Activated CD4-positive, alpha-beta T cell treated with anti-CD3 and anti-CD28 coated beads for 1 hour (primary cell): ENCODE measurements at regions not wholly inside any gene's neighbourhood (a gene's known extent, or its start where the extent isn't known, plus 50 kb on each side); places are given as distances from the start of the nearest gene placed in this dataset.
"Not testable (repeated sequence)": the region's sequence is repeated elsewhere in the genome, so short reads cannot be mapped to it uniquely, and the experiment has no call there.

Source experiments
- DNase-seq: peaks from one replicate; pipeline ENCODE4 v3.0.0-alpha.2; 2020

DNA sequence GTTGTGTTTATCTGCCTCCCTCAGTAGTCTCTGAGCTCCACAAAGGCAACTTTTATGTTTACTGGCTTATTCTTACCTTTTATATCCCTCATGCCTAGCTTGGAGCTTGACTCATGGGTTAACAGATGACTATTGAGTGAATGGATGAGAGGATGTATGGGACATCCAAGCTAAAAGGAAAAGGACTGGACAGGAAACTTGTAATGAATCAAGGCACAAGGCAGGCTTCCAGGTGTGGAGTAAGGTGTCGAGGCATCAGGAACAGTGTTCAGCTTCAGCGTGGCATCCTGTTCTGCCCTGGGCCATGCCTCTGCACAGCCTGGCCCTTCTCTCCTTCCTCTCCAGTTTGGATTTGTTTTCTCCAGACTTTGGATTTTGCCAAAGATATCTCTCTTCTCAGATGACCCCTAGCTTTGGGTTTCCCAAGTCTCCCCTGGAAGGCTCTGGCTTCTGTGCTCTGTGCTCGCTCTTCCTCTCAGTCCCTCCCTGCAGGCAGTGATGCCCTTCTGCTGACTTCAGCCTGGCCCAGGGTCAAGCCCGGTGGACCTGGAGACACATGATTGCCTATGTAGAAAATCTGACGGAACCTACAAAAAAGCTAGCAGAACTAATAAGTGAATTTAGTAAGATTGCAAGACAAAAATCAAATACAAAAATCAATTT is 367.3 kb downstream of the CXCL12 start:
- no peak for DNase-seq

DNA sequence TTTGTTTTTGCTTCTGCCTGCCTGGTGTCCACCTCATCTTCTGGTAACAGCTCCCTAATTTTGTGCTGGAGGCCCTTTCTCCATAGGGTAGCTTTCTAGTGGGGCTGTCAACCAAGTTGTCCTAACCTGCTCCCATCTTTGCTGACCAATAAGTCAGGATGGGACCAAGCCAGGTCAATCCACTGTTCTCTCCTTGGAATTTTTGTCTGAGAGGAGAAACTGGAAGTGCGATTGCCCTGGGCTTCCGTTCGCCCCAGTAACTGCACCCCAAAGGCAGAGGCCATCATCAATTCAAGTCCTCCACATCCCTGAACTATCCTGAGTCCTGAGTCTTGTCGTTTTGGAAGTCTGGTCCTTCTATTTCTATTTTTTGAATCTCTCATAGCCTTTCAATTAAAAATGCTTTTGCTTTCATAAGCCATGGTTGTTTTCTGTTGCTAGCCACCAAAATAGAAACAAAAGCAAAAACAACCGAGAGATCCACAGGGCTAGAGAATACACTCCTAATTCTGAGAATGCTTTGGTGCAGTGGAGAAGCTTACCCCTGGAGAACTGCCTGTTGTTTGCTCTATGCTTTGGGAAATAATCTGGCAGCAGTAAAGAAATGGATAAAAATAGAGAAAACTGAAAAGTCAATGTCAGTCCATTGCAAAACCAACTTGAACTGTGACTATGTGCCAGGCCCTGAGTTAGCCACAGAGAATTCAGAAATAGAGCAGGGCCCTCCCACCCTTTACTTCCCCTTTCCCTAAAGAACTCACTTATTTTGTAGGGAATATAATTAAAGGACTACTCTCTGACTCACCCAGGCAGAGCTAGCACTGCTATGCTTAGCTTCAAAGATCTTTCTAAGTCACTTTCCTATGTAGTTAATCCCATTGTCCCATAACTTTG is 368.1 kb downstream of the CXCL12 start:
- DNase-seq, result no peak

DNA sequence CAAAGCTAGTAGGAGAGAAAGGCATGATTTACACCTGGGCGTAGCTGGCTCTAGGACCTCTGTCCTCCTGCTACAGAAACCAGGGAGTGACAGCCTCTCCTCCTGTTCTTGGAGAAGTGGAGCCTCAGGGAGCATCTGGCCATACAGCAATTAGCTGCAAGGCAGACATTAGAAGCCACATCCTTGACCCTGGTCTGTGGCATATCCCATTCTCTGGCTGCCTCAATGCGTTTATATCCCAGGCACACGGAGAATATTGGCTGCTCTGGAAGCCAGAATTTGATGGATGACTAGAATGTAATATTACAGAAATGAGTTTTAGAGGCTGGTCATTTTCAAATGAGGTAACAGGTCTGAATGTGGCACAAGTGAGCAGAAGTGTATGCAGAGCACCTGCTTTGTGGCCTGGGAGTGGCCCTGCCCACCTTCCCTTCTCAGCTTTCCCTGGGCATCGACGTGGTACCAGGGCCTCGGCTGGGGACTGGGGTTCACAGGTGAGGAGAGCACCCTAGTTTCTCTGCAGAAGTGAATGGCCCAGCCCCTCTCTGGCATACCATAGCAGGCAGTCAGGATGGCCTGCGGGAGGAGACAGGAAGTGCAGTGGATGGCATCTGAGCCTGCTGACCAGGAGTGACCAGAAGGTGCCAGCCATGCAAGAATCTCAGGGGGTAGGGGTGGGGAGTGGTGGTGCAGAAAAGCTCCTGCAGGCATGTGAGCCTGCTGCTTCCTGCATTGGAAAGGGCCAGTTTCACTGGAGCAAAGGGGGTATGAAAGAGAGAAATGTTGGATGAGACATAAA is 367.2 kb upstream of the ZNF32 start:
- no peak for DNase-seq

DNA sequence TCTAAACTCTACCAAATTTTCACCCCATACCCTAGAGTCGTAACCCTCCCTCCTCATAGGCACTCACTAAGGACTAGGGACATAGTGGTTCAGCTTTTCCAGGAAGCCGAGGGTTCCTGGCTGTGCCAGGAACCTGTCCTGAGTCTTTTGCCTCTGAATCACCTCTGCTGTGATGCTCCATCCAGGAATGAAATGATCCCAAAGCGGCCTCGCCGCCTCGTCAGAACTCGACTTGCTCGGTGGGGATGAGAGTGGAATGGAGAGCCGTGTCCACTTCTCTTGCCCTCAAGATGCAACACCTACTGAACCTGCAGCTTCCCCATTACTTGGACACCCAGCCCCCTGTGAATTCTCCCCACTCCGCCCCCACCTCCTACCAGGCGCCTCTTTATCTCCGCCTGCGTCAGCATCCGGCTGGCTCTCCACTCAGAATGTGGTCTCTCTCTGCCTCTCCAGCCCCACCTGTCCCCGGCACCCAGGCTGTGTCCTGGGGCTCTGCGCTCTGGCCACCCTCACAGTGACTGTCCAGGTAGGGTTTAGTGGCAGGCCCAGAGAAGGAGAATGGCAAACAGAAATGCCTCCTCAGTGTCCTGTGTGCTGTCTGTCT is 366.1 kb upstream of the ZNF32 start:
- DNase-seq, result no peak

DNA sequence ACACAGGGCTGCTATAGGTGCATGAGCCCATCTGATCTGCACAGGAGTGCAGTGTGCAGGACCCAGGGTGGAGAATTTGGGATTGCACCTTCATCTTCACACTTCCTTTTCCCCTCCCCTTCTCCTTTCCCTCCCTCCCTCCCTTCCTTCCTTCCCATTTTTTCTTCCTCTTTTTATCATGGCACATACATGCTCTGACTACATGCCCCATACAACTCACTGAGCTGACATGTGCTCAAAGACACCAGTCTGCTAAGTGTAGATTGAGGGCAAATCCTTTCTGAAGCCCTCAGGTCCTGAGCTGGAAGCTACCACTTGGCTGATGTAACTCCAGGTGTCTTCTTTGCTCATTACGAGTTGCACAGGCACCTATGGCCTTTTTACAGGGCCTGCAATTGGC is 365.3 kb upstream of the ZNF32 start:
- DNase-seq, result no peak

- DNase-seq, result no peak
Observed at GRCh38 chr10:44012921-44013320, 364.2 kb upstream of the ZNF32 start.

GRCh38 chr10:44011603-44011981 is 362.9 kb upstream of the ZNF32 start:
- DNase-seq, result no peak

DNA sequence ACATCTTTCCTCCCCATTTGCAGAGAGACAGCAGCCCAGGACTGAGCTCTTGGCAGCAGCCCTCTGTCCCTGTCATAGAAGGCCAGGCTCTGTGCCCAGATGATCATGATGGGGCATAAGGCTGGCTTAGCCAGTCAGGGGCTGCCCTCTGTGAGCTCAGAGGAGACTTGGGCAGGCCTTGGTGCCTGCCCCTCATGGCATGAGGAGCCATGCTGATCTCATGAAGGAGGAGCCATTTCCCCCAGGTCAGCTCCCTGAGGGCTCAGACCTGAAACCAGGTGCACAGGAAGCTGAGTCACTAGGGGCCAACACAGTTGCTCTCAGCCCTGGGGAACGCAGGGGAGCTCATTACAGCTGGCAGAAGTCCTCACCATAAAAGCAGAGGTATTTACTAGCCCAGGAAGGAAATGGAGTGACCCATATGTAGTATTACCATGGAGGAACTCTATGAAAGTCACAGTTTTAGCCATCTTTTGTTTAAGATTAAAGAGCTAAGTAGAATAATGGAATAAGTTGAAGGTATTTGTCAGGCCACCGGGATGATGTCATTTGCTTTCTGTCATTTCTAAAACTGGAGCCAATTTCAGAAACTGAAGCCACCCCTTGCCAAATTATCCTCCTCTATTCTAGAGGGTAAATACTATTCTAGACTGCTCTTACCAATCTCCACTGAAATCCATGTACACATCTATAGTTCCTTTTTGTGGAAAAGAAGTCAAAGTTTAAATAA is 362.4 kb upstream of the ZNF32 start:
- no peak for DNase-seq

GRCh38 chr10:44009891-44010632 is 361.4 kb upstream of the ZNF32 start:
- no peak for DNase-seq

DNA sequence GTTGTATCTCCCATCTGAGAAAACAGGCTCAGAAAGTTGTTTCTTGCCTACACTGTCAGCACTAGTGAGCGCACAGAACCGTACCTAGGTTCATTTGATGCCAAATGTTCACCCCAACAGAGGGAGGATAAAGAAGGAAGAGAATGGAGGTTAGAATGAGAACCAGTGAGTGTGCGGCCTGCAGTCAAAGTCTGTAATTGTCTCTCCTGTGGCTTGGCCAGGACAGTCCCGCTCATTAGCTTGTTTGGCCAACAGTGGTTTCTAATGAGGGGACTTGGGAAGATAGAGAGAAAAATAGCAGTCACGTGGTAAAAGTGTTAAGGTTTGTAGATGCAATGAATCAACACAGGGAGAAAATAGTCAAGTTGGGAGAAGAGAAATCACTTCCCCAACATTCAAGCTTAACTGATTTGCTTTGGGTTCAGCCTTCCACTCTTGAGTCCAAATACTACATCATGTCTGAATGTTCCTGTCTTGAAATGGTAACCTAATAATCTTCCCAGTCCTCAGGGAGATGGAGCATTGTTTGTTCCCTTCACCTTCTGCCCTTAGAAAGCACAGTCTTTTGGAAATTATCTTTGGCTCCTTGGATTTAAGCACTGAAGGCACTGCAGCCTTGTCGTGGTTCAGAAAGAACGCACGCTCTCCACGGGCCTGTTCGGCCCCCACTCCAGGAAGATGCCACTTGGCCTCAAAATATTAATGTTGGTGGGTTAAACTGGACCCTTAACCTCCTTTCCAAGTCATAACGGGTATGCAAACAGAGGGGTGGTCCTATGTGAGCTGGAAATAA is 360.4 kb upstream of the ZNF32 start:
- DNase-seq, result no peak

- no peak for DNase-seq
Observed at GRCh38 chr10:44008270-44008916, 359.7 kb upstream of the ZNF32 start.

DNA sequence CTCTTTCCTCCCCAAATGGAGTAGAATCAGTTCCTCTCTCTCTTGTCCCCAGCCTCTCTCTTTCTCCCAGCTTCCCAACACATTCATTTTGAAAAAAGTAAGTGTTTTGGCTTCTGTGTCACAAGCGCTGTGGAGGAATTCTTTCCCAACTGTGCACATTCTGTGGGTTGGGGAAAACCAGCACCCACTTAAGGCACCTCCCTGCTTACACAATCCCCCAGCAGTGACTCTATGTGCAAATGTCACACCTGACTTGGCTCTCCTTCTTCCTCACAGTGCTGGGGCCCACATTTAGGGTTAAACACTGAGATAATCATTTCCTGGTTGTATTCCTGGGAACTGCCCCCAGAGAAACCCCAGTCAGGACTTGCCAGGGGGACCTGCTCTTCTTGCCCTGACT is 358.1 kb upstream of the ZNF32 start:
- no peak for DNase-seq

- DNase-seq, result no peak
Observed at GRCh38 chr10:44005788-44006099, 357.1 kb upstream of the ZNF32 start.

- no peak for DNase-seq
Observed at GRCh38 chr10:44004913-44005787, 356.5 kb upstream of the ZNF32 start.

GRCh38 chr10:43998021-43998809 is 349.5 kb upstream of the ZNF32 start:
- no peak for DNase-seq

DNA sequence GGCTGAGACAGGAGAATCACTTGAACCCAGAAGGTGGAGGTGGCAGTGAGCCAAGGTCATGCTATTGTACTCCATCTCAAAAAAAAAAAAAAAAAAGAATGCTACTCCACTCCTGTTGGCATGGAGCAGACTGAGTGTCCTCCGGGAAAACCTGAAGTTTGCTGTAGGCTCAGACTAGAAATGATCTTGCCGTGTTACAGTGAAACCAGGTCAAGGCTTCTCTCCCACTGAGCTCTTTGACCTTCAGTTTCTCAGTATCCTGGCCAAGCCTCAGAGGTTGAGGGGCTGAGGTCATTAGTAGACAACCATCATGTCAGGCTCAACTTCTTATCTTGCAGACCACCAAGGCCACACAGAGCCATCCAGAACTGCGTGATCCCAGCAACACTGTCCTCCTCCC is 348.6 kb upstream of the ZNF32 start:
- DNase-seq, result no peak

DNA sequence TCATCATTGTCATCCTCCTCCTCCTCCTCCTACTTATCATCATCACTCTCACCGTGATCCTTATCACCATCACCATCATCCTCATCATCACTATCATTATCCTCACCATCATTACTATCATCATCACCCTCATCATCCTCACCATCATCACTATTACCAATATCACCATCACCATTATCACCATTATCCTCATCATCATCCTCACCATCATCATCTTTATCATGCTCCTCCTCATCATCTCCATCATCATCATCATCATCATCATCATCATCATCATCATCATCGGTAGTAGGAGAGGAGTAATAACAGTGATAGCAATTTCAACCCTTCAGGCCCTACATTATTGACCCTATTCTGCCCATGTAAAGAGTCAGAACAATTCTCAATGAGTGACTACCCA is 345.9 kb upstream of the ZNF32 start:
- no peak for DNase-seq

DNA sequence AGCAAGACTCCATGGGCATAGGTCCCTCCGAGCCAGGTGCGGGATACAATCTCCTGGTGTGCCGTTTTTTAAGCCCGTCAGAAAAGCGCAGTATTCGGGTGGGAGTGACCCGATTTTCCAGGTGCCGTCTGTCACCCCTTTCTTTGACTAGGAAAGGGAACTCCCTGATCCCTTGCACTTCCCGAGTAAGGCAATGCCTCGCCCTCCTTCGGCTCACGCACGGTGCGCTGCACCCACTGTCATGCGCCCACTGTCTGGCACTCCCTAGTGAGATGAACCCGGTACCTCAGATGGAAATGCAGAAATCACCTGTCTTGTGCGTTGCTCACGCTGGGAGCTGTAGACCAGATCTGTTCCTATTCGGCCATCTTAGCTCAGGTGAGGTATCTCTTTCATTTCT is 344.1 kb upstream of the ZNF32 start:
- not testable (repeated sequence) for DNase-seq

GRCh38 chr10:43986374-43986773 is 337.7 kb upstream of the ZNF32 start:
- DNase-seq, result no peak
